A673 (cell line): ENCODE measurements at regions not wholly inside any gene's neighbourhood (a gene's known extent, or its start where the extent isn't known, plus 50 kb on each side); places are given as distances from the start of the nearest gene placed in this dataset.

Experiments used
- BruUV-seq: library from RNA; stranded (reverse); fragments of 400-500 nt; replicated peaks from 2 replicates; lab custom pipeline; 2021; lab: Mats Ljungman, UMichigan
- CTCF ChIA-PET: fragments of 300-600 bp; sonication (Branson Sonifier 250); formaldehyde crosslinking; loops from one replicate; lab custom pipeline; 2022; ENCODE audit warnings: antibody characterized with exemption; lab: Charles Lee
- POLR2A ChIA-PET: fragments of 300-600 bp; sonication (Branson Sonifier 250); formaldehyde crosslinking; loops from one replicate; lab custom pipeline; 2022; ENCODE audit warnings: antibody characterized with exemption; ENCODE audit not compliant: low non-redundant PET; lab: Charles Lee
- DNase-seq: peaks from one replicate; pipeline ENCODE4 v3.0.0-alpha.2; 2015; ENCODE audit warnings: low spot score
- H3K27ac ChIP-seq: fragments of 200-600 bp; sonication (generic); 2 replicates; pipeline ENCODE4 v1.5.1; 2016; ENCODE audit warnings: mixed run types, low read depth, mild to moderate bottlenecking, mixed read lengths, antibody characterized with exemption, low read length; ENCODE audit not compliant: poor library complexity, severe bottlenecking
- H3K27me3 ChIP-seq: fragments of 200-600 bp; sonication (generic); replicated peaks from 2 replicates; pipeline ENCODE4 v1.6.1; 2017; ENCODE audit warnings: mixed run types, low read depth, mild to moderate bottlenecking, mixed read lengths, antibody characterized with exemption, low read length; ENCODE audit not compliant: insufficient read depth, poor library complexity
- H3K36me3 ChIP-seq: fragments of 200-600 bp; sonication (generic); 2 replicates; pipeline ENCODE4 v1.6.1; 2016; ENCODE audit warnings: mixed run types, mild to moderate bottlenecking, mixed read lengths, antibody characterized with exemption, low read length; ENCODE audit not compliant: insufficient read depth, poor library complexity, severe bottlenecking
- H3K4me1 ChIP-seq: fragments of 200-600 bp; sonication (generic); 2 replicates; pipeline ENCODE4 v1.6.1; 2017; ENCODE audit warnings: mixed run types, mild to moderate bottlenecking, mixed read lengths, antibody characterized with exemption, low read length; ENCODE audit not compliant: insufficient read depth, poor library complexity, severe bottlenecking
- H3K4me3 ChIP-seq: fragments of 200-600 bp; sonication (generic); 2 replicates; pipeline ENCODE4 v1.5.1; 2016; ENCODE audit warnings: low read depth, mixed run types, mild to moderate bottlenecking, mixed read lengths, low read length; ENCODE audit not compliant: poor library complexity, severe bottlenecking
- H3K9me3 ChIP-seq: fragments of 200-600 bp; sonication (generic); 2 replicates; pipeline ENCODE4 v1.6.1; 2016; ENCODE audit warnings: mixed run types, low read depth, mild to moderate bottlenecking, mixed read lengths, antibody characterized with exemption, low read length; ENCODE audit not compliant: poor library complexity, severe bottlenecking
- EZH2 ChIP-seq: fragments of 200-600 bp; sonication (generic); IDR thresholded peaks from 2 replicates; pipeline ENCODE4 v1.6.1; 2017; ENCODE audit warnings: borderline replicate concordance, low read depth, mild to moderate bottlenecking, mixed read lengths, antibody characterized with exemption, low read length; ENCODE audit not compliant: poor library complexity, severe bottlenecking
- intact Hi-C: fragments of 100-400 bp; cut with micrococcal nuclease; formaldehyde crosslinking; loops from one replicate; pipeline ENCODE4 v1.10.0; 2022; ENCODE audit not compliant: unreplicated experiment
- TF ChIP-seq, protein P1 (sequence below): fragments of 300-800, 200-600 bp; sonication (generic); conservative IDR thresholded peaks from 2 replicates; pipeline ENCODE4 v1.5.1; 2017; ENCODE audit warnings: low read depth, mild to moderate bottlenecking, antibody characterized with exemption, low read length, moderate library complexity, mixed read lengths

DNA sequence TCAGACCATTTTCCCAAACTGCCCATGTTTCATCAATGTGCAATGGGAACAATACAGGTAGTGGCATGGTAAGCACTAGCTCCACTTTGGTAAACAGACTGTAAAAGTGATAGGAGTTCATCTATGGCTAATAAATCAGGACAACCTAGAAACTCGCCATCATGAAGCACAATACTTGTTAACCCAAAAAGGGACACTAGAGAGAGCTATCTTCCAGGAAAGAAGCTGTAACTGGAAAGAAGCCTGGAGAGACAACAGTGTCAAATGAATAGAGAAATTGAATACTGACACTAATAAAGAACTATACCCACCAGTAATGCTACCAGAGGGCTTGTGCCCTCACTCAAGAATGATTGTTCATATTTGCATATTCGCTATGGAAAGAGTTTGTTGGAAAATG is 164.7 kb upstream of the RGS18 start:
- intact Hi-C loops, result no loop called here
- CTCF ChIA-PET, result no interaction called here

DNA sequence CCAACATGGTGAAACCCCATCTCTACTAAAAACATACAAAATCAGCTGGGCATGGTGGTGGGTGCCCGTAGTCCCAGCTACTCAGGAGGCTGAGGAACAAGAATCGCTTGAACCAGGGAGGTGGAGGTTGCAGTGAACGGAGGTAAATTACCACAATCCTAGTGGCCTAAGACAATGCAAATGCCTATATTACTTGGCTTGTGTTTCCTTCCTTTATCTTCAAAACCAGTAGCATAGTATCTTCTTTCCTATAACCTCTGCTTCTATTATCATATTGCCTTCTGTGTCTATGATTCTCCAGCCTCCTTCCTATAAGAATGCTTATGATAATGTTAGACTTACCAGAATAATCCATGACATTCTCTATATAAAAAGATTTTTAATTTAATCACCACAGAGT is 156.2 kb upstream of the RGS18 start:
- no peaks in the 10 kb centered on the region for H3K27me3 ChIP-seq
- intact Hi-C loops, result loop anchor here (10.0 kb wide), 1 partner anchor 417 kb away; no protein-coding TSS in a partner anchor
- H3K36me3 ChIP-seq, result peaks cover 23% of the 10 kb centered on the region
- no TSS peak for BruUV-seq
- no peak for DNase-seq
- TF ChIP-seq EZH2, result no peak
- TF ChIP-seq, protein P1, sequence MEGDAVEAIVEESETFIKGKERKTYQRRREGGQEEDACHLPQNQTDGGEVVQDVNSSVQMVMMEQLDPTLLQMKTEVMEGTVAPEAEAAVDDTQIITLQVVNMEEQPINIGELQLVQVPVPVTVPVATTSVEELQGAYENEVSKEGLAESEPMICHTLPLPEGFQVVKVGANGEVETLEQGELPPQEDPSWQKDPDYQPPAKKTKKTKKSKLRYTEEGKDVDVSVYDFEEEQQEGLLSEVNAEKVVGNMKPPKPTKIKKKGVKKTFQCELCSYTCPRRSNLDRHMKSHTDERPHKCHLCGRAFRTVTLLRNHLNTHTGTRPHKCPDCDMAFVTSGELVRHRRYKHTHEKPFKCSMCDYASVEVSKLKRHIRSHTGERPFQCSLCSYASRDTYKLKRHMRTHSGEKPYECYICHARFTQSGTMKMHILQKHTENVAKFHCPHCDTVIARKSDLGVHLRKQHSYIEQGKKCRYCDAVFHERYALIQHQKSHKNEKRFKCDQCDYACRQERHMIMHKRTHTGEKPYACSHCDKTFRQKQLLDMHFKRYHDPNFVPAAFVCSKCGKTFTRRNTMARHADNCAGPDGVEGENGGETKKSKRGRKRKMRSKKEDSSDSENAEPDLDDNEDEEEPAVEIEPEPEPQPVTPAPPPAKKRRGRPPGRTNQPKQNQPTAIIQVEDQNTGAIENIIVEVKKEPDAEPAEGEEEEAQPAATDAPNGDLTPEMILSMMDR, result no peak
- H3K27ac ChIP-seq, result no peak overlapping the region
- H3K4me1 ChIP-seq, result peaks cover 9% of the 10 kb centered on the region
- CTCF ChIA-PET, result no interaction called here
- POLR2A ChIA-PET, result no interaction called here
- H3K4me3 ChIP-seq, result no peak overlapping the region
- H3K9me3 ChIP-seq, result peaks cover 25% of the 10 kb centered on the region

More for the DNA sequence above, 164.7 kb upstream of the RGS18 start:
- no peaks in the 10 kb centered on the region for H3K36me3 ChIP-seq
- peak overlapping the region; percentile 10 for H3K27ac ChIP-seq
- peak; percentile 47 for DNase-seq
- no peaks in the 10 kb centered on the region for H3K4me1 ChIP-seq
- POLR2A ChIA-PET, result no interaction called here
- no peaks in the 10 kb centered on the region for H3K27me3 ChIP-seq
- H3K9me3 ChIP-seq, result peaks cover 12% of the 10 kb centered on the region
- no peak for TF ChIP-seq EZH2
- TF ChIP-seq, protein P1, result peak; percentile 39; the same call in 1 of the 2 replicates
- no TSS peak for BruUV-seq
- no peak overlapping the region for H3K4me3 ChIP-seq

DNA sequence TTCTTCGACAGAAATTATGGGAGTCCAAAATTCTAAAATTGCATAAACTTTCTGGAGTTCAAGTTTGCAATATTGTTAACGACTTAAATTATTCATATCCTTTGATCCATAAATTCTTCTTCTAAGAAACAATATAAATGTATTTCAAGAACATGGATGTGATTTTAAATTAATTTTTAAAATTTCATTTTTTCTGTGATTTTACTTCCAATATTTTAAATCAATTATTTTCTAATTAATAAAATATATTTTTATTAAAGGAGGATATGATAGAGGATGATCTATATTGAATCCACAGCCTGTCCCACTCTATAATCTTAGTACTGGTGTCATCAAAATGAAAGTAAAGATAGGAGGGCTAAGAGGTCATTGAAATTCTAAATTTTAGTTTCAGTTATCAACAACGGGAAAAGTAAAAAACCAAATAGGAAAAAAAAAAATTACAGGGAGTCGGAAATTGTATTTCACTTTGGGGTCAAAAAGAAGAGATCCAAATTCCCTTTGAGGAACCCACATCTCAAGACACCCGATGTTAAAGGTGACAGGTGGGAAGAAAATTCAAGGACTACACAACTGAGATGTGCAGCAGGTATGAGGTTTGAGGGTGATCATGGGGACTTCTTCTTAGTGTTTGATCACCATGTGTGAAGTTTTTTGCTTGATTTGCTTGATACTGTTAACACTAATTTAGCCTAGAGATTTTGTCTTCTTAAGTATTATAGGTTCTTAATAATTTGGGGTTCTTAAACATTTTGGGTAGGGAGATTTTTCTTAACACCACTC is 154.8 kb upstream of the RGS18 start:
- BruUV-seq, result no TSS peak
- H3K36me3 ChIP-seq, result peaks cover 23% of the 10 kb centered on the region
- CTCF ChIA-PET, result no interaction called here
- no peak for DNase-seq
- H3K4me1 ChIP-seq, result peaks cover 17% of the 10 kb centered on the region
- H3K4me3 ChIP-seq, result no peak overlapping the region
- peaks cover 13% of the 10 kb centered on the region for H3K9me3 ChIP-seq
- no peaks in the 10 kb centered on the region for H3K27me3 ChIP-seq
- POLR2A ChIA-PET, result no interaction called here
- no peak overlapping the region for H3K27ac ChIP-seq
- intact Hi-C loops, result loop anchor here (10.0 kb wide), 1 partner anchor 419 kb away; no protein-coding TSS in a partner anchor
- TF ChIP-seq EZH2, result no peak

DNA sequence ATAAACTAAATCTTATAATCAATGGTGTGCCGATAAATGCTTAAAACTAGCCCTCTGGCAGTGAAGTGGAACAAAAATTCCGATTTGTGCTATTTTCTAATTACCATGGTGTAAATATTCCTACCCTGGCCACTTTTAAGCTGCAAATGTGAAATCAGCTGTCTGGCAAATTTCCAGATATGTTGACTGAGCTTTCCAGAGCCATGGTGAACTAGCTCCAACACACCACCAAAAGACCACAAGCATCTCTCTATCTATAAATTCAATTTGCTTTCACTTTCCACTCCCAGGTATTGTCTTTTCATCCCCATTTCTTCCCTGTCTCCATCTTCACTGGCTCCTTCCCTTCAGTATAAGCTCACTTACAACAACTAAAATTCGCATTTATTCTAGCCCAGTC is 152.3 kb upstream of the RGS18 start:
- peak; percentile 52 for DNase-seq
- intact Hi-C loops, result loop anchor here (5.0 to 10.0 kb wide), 2 partner anchors 421 to 1374 kb away; no protein-coding TSS in a partner anchor
- TF ChIP-seq EZH2, result no peak
- TF ChIP-seq, protein P1, result no peak
- H3K4me1 ChIP-seq, result peaks cover 23% of the 10 kb centered on the region
- POLR2A ChIA-PET, result no interaction called here
- H3K27me3 ChIP-seq, result no peaks in the 10 kb centered on the region
- H3K27ac ChIP-seq, result peak overlapping the region; percentile 98
- peaks cover 9% of the 10 kb centered on the region for H3K9me3 ChIP-seq
- H3K36me3 ChIP-seq, result peaks cover 30% of the 10 kb centered on the region
- no TSS peak for BruUV-seq
- CTCF ChIA-PET, result no interaction called here
- H3K4me3 ChIP-seq, result no peak overlapping the region
